ENCODE measurements at regions not wholly inside any gene's neighbourhood (a gene's known extent, or its start where the extent isn't known, plus 50 kb on each side); places are given as distances from the start of the nearest gene placed in this dataset.

DNA sequence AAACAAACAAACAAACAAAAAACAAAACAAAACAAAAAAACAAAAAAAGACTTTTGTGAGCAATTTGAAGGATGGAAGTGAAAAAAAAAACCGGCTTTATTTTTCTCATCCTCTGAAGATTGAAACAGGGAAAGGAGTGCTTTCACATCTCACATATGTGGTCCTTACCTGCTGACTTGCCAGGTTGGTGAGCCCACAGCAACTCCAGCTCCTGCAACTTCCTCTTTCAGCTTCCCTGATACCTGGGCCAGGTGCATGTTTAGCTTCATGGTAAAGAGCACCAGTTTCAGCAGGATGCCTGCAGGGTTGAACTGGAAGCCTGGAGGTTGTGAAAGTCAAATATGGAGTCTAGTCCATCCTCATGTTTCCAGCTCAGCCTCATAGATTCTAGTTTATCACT is 221.2 kb upstream of the OTX2 start:
- TF ChIP-seq, protein P1, sequence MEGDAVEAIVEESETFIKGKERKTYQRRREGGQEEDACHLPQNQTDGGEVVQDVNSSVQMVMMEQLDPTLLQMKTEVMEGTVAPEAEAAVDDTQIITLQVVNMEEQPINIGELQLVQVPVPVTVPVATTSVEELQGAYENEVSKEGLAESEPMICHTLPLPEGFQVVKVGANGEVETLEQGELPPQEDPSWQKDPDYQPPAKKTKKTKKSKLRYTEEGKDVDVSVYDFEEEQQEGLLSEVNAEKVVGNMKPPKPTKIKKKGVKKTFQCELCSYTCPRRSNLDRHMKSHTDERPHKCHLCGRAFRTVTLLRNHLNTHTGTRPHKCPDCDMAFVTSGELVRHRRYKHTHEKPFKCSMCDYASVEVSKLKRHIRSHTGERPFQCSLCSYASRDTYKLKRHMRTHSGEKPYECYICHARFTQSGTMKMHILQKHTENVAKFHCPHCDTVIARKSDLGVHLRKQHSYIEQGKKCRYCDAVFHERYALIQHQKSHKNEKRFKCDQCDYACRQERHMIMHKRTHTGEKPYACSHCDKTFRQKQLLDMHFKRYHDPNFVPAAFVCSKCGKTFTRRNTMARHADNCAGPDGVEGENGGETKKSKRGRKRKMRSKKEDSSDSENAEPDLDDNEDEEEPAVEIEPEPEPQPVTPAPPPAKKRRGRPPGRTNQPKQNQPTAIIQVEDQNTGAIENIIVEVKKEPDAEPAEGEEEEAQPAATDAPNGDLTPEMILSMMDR (conservative IDR thresholded peaks at IDR 0.05 in 1 of 2, IDR thresholded peaks at IDR 0.05 in 1 of 2; ENCODE audit: extremely low read depth in 1 of 2, insufficient read depth in 1 of 2, low read depth in 1 of 2, low read length in 2 of 2), result no peak
- no peak for TF ChIP-seq EZH2 (IDR thresholded peaks at IDR 0.05; ENCODE audit: borderline replicate concordance, low read length)
